Activated CD8-positive, alpha-beta memory T cell treated with anti-CD3 and anti-CD28 coated beads, Interleukin-2, amount 50 U/mL, for 4 hours (primary cell): ENCODE measurements at regions not wholly inside any gene's neighbourhood (a gene's known extent, or its start where the extent isn't known, plus 50 kb on each side); places are given as distances from the start of the nearest gene placed in this dataset.
"Not testable (repeated sequence)": the region's sequence is repeated elsewhere in the genome, so short reads cannot be mapped to it uniquely, and the experiment has no call there.

Experiments
- DNase-seq: peaks from one replicate; pipeline ENCODE4 v3.0.0-alpha.2; 2020

DNA sequence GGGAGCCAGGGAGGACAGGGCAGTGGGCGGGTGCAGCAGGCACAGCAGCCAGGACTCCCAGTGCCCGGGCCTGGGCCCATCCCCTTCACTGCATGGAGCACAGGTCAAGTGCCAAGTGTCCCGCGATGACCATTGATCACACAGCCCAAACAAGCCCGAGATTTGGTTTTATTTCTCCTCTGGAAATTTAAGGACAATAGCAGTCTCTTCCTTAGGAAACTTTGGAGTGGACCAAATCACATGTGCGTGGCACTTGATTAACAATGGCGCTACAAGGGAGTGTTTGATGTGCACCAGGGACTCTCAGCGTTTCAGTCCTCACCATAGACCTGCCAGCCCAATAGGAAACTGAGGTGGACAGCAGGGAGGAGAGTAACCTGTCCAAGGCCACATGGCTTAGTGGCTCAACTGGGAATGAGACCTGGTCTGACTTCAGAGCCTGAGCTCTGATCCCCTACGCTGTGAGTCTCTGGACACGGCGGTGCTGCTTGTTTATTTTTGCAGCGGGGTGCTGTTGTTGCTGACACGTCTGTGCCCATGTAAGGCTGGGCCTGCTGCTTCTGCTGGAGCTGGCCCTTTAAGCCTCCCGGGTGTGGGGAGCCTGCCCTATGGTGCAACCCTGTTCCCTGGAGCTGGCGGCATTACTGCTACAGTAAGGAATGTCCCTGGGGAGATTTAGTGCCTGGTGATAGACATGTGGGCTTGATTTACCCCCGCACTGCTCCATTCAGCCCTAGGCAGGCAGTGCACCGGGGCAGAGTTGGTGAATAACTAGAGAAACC is 194.2 kb downstream of the INHBB start:
- no peak for DNase-seq

DNA sequence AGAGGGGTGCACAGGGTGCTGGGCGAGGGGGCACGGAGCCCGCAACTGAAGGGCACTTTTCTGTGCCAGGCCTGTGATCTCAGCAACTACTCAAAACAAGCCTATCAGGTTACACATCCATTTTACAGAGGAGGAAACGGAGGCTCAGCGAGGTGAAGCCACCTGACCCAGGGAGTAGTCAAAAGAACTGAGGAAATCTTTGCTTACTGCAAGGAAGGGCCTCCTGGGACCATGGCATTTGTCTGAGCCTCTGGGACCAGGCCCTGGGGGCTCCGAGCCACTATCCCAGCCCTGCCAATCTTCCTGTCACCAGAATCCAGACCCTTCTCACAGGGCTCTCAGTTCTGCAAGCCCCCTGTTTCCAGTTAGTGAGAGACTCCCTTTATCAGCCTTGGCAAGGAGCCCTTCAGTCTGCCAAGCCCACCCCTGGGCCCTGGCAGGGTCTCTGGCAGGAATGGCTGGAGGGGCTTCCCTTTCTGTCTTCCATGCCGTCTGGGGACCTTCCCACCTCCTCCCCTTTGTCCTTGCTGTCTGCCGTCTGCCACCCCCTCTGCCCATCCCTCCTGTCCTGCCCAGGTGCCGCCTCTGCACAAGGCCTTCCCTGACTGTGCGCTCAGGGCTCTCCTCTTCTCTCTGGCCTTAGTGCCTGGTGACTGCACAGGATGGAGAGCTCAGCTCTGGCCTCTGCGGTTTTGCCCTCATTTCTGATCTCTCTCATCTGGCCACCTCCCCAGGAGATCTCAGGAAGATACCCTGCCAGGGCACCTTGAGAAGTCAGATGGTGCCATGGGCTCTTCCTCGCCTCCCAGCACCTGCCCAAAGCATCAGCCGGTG is 194.7 kb upstream of the GLI2 start:
- no peak for DNase-seq

DNA sequence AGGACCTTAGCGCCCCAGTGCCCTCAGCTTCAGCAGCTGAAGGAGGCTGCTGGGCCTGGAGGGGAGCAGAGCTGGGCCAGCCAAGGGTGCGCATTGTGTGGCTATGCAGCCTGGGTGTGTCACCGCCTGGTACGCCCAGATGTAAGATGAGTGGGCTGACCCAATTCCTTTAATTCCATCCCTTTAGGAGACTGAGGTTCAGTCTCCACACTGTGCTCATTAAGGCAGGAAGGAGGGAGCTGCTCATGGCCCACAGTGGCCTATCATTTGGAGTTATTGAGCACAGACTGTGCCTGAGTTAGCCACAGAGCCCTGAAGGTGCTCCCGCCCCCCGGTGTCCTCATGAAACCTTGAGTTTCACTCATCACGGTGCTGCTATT is 194.1 kb upstream of the GLI2 start:
- DNase-seq = no peak

DNA sequence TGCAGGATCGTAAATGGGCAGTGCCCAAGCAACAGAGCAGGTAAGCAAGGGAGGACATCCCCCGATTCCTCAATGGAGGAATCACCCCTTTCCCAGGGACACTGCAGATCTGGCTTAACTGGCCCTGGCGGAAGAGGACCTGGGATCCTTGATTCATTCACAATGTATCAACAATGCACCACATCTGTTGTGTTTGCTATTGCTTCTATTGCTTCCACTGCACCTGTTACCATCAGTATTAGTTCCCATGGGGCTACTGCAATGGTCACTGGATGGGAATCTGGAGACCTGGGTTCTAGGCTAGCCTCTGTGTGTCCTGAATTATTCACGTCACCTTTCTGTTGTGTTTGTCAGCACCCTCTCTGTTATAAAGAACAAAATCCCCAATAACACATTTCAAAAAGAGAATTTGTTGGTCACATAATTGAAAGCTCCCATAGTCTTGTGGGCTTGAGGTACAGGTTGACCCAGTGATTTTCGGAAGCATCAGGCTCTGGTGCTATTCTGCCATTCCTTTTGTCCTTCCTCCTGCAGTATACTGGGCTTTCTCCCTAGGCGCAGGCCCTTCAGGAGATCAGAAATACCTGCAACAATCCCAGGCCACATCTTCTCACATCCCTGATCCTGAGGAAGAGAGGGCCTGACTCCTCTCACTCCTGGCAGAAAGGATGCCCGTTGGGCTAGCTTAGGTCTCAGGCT is 193.5 kb upstream of the GLI2 start:
- no peak for DNase-seq

DNA sequence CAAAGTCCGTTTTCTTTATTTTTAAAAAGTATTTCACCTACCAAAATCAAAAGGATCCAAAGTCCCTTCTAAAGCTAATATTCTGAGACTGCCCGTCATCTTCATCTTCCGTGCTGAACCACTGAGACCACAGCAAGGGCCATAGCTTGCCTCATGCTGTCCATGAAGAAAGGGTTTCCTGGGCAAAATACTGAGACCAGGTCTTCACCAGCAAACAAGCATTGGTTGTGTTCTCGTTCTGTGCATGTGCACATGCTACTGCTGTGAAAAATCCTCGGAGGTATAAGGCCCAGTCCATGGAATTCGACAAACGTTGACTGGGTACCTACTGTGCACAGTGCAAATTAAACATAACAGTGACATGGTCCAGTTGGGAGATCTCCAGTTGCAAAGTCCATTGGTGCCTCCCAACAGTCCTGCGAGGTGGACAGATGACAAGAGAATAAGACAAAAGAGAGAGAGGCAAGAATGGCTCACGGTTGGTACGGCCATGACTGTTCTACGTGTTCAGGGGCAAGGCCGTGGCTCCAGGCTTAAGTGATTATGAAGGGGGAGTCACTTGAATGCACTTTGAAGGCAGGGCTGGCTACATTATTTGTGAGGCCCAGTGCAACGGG is 192.6 kb upstream of the GLI2 start:
- no peak for DNase-seq

DNA sequence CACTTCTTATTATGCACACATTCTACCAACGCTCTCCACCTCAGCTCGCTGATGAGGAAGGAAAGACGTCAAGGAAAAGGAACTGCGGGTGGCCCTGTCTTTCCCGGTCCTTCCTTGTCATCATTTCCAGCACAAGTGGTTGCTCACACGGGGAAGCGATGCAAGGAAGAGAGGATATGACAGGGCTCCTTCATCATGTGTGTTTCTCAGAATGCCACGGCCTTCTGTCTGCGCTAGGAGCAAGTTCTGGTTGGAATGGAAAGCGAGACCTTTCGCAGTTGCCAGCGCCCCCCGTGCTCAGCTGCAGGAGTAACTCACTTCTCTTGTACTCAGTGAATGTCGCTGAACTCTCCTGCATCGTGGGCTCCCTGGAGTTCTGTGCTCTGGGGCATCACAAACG is 191.8 kb upstream of the GLI2 start:
- no peak for DNase-seq

DNA sequence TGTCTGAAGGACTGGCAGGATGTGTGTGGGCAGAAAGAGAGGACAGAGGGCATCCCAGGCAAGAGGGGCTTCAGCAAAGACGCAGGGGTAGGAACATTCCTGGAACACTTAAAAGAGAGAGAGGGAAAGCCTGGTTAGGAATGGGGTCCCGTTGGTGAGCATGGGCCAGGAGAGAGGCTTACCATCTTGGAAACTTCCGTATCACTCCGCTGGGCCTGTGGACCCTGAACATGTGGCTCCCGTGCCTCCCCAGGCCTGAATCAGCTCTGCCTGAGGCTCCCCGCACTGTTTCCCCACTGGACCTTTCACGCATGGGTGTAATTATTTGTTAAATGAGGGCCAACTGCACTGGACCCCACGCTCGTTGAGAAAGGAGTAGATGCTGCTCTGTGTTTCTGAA is 191.1 kb upstream of the GLI2 start:
- no peak for DNase-seq

DNA sequence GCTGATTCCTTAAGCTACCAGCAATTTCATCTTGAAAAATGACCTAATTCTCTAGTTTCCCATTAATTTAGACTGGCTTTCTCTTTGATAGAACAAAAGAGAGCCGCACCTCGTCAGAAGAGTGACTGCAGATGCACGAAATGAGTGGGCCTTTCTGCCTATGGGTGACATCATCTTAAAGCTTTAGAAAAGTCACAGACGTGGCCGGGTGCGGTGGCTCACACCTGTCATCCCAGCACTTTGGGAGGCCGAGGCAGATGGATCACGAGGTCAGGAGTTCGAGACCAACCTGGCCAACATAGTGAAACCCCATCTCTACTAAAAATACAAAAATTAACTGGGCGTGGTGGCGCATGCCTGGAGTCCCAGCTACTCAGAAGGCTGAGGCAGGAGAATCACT is 190.7 kb upstream of the GLI2 start:
- DNase-seq = not testable (repeated sequence)

DNA sequence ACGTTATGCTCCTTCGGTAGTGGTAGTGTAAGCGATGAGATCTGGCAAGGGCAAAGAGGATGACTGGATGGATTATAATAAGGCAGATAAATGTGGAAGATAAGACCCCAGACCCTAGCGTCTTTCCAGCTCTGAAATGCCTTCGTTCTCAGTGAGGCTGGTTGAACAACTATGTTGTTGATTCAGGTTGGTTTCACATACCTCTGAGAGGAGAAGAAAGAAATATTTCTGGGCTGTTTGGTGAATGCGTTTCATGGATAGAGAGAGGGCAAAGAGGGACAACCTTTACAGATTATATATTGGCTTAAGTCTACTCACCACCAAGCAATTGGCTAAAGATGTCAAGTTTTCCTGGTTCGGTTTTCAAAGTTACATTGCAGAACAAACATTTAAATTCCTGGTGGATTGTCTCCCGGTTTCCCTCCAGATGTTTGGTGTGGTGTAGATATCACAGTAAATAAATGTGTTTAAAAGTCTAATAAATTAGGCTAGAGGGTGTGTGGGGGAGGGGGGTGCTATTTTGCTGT is 190.1 kb upstream of the GLI2 start:
- no peak for DNase-seq

DNA sequence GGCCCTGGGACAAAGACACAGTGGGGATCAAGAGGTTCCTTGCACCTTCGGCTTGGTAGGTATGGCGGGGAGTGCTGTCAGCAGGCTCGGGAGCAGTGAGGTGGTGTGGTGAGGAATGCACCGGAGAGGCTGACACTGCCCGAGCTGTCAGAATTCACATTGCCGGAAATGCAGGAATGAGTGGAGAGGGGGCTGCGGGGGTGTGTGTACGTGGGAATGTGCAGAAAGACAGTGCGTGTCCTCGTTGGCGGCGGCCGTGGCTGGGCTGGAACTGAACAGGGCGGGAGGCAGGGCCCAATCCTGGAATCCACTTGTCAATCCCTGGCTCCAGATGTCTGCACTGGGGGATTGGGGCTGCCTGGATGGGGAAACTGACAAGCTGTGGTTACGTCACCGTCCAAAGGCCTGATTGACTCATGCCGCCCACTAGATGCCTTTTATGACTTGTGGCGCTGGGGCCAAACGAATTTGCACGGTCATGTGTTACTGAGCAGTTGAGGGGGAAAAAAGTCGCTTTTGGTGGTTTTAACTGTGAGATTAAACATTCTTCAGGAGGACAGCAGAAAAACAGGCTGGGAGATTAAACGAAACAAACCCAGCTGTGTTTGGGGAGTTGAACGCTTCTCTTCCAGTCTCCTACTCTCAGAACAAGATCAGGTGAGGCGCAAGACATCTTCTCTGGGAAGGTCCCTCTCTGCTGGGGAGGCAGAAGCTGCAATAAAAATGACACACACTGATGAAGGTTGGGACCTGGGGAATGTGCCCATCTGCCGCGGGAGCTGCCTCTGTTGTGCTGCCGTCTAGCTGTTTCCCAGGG is 189.4 kb upstream of the GLI2 start:
- no peak for DNase-seq

DNA sequence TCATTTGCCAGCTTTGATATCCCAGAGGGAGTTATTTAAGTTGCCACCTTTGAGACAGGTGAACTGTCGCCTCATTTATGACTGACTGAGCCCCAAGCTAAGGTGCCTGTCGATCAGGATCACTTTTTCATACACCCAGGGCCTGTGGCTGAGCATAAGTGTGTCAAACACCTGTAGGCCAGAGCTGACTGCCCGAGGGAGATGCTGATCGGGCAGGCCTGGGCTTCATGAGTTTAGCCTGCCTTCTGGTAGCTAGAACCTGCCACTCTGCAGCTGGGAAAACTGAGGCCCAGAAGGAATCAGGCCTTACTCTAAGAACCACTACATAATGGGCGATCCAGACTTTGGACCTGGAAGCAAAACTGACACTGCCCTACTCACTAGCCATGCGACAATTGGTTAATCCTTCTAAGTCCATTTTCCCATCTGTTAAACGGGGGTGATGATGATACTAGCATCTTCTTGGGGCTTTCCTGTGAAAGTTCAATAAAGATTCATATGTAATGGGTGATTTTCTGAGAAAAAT is 188.7 kb upstream of the GLI2 start:
- DNase-seq = no peak

DNA sequence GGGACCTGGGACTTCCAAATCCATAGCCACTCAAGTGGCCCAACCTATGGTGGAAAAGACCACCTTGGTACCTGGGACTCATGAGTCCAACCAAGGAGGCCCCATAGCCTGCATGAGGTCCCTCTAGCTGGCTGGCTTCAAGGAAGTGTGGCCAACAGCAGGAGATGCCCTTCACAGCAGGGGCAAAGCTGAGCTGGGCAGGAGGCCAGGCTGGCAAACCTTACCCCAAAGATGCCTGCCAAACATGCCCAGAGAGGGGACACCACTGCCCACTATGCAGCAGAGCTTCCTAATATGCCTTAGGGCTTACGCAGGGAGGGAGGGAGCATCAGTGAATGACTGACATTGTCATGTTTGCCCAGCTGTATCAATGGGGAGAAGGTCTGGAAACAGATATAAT is 188.0 kb upstream of the GLI2 start:
- no peak for DNase-seq

DNA sequence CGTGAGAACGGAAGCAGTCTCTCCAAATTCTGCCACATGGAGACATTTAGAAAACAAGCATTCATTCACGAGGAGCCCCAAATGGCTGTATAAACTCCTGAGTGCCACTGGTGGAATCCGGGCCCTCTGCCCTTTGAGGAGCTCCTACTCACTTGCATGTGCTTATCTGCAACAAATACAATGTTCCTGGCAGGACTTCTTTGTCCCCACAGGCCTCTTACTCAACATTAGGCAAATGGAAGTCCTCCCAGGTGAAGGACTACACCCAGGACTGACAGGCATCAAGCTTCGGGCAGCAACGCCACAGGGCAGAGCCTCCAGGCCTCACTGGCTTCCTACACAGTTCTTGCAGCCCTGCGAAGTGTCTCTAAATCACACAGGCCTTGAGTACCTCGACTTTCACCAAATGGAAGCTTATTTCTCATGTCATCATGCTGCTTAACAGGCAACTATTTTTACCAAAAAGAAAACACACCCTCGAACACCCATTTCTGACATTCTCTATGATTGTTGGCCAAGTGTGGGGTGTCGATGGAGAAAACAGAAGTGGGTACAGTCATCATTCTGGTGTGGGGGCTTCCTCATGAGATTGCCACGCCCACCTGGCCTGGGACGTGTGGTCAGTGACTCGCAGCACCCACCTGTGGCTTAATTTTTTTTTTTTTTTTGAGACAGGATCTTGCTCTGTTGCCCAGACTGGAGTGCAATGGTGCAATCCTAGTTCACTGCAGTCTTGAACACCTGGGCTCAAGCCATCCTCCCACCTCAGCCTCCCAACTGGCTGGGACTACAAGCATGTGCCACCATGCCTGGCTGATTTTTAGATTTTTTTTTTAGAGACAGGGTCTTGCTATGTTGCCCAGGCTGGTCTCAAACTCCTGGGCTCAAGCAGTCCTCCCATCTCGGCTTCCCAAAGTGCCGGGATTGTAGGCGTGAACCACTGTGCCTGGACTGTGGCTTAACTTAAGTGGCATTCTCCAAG is 186.8 kb upstream of the GLI2 start:
- DNase-seq = no peak

DNA sequence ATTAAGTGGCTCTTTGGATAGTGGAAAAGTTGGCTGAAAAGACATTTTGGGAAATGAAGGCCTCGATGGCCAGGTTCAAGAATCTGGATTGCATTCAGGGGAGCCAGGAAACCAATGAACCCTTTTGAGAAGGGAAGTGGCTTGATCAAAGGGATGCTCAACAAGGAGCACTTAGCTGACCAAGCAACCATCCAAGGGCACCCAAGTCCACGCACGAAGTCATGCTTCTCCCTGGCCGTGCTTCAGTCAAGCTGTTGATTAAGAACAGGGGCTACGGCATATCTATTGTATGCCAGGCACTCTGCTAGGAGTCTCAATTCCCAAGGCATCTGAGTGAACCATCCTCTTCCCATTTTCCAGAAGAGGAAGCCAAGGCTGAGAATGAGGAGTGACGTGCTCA is 185.8 kb upstream of the GLI2 start:
- no peak for DNase-seq

DNA sequence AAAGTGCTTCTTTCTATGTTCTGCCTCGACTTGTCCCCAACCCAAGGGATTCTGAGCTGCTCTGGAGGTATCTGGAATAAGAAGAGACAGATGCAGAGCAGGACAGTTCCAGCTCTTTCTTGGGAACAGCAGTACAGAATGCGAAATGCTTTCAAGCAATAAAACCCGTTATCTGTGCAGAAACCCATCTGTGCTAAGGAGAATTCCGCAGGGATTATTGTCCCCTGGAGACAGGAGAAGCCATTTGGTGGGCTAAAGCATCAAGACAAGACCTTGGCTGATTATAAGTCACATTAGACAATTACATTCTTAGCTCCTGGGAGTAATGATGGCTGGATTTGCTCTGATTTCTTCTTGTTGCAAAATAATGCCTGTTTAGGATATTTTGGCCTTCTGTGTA is 185.4 kb upstream of the GLI2 start:
- no peak for DNase-seq

DNA sequence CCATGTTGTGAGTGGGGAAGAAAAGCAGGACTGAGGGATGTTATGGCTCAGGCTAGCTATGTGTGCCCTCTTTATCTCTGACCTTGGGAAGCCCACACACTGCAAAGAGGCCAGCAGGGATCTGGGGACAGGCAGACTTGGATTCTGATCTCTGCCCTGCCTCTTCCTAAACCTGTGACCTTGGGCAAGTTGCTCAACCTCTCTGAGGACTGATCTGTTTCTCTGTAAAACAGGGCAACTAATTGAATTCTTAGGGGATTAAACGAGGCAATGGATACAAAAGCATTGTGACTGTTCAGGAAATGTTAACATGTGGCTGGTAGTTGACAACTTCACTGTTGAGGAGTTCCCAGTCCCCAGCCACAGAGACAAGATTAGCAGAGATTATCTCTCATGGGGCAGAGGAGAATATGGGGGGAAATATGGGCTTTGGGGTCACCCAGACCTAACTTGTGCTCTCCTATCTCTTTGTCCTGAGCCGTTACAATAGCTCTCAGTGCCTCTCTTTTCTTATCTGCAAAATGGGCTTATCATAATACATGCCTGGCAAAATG is 184.7 kb upstream of the GLI2 start:
- no peak for DNase-seq

DNA sequence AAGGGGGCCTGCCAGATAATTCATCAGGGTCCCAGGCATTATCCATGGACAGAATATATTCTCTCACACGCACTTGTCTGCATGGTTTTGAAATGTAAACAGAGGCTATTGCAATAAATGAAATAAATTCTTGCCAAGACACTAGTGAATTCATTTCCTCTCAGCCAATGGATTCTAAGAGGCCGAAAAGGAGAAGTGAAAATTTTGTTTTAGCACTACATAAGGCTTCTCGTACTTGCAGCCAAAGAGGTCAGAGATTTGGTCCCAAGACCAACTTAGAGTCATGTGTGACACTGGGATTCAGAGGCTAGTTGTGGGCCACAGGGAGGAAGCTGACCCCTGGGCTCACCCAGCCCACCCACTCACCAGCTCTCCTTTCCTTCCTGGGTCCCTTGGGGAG is 184.1 kb upstream of the GLI2 start:
- DNase-seq = no peak

DNA sequence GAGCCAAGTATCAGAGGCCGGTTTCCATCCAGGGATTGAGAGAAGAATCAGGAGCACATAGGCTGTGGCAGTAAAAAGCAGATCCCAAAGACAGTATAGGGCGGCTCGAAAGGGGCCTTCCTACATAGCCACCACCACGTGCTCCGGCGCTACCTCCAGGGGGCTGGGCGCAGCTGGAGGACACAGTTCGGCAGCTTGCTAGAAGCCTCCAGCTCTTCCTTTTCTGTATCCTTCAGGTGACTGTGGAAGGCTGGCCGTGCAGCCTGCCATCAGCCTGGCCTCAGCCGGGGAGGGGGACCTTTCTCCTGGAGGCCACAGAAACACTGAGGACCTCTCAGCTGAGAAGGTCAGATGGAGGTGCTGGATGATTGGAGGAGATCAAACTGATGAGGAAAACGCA is 183.6 kb upstream of the GLI2 start:
- DNase-seq = no peak

DNA sequence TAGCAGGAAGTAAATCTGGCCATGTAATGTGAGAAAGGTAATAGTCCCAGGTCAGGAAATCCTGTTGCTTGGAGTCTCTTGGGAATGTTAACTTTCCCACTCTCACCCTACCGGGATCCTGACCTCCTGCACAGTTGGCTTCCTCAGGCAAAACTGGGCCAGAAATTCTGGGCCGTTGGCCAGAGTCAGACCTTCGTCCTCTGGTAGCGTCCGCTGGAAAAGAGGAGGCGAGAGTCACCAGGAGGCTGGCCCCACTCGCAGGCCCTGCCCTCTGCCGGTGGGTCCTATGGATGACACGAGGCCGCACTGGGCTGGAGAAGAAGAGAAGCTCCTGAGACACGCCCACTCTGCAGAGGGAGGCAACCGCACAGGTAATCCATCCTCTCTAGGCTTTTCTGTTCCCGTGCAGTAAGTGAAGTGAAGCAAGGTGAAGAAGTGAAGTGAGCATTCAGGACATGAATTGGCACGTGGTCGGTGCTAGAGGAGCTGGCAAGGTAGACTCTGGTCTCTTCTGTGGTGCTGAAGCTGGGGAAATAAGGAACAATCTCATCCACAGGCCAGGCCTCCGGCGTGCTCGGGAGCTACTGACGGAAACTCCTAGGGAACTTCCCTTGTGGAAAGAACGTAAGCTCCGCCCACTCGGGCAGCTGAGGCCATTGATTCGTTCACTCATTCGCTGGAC is 182.7 kb upstream of the GLI2 start:
- DNase-seq = no peak

DNA sequence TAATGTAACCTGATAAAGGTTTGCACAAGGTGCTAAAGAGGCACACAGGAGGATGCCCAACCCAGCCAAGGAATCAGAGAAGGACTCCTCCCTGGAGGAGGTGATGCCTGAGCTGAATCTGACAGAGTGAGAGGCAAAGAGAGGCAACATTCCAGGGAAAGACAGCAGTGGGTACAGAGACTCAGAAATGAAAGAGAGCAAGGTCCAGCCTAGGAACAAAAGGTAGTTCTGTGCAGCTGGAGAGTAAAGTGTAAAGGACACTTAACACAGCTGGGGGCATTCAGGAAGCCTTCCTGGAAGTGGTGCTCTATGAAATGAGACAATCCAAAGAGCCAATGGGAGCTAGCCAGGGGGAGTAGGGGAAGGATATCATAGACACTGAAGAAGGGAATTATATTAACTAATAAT is 181.0 kb upstream of the GLI2 start:
- DNase-seq = no peak
